Activated T-helper 1 cell treated with anti-CD3 and anti-CD28 coated beads, Interleukin-12 subunit alpha, Interleukin-12 subunit beta, Interleukin-2, Interleukin-4 antibody, amounts not matched to agents 30 ng/mL and 10 ng/mL and 1 ng/mL, durations not matched to agents 14 hours and 24 hours and 36 hours (primary cell): ENCODE measurements at regions not wholly inside any gene's neighbourhood (a gene's known extent, or its start where the extent isn't known, plus 50 kb on each side); places are given as distances from the start of the nearest gene placed in this dataset.

Experiments
- DNase-seq: peaks from one replicate; pipeline ENCODE4 v3.0.0; 2021; ENCODE audit warnings: low spot score
- H3K27ac Mint-ChIP-seq: one replicate; pipeline ENCODE4 v1.8.0; 2021; ENCODE audit warnings: mild to moderate bottlenecking, mixed read lengths
- H3K27me3 Mint-ChIP-seq: one replicate; pipeline ENCODE4 v1.8.0; 2022; ENCODE audit warnings: mild to moderate bottlenecking, moderate library complexity, mixed read lengths; ENCODE audit not compliant: insufficient read depth
- H3K36me3 Mint-ChIP-seq: one replicate; pipeline ENCODE4 v1.8.0; 2021; ENCODE audit warnings: low read depth, mixed read lengths
- H3K4me1 Mint-ChIP-seq: one replicate; pipeline ENCODE4 v1.8.0; 2021; ENCODE audit warnings: low read depth, mixed read lengths
- H3K4me3 Mint-ChIP-seq: one replicate; pipeline ENCODE4 v1.8.0; 2021; ENCODE audit warnings: mild to moderate bottlenecking, moderate library complexity, mixed read lengths
- H3K9me3 Mint-ChIP-seq: one replicate; pipeline ENCODE4 v1.8.0; 2021; ENCODE audit warnings: mixed read lengths
- intact Hi-C: fragments of 100-400 bp; cut with micrococcal nuclease; formaldehyde crosslinking; loops from one replicate; pipeline ENCODE4 v1.15.1; 2024

DNA sequence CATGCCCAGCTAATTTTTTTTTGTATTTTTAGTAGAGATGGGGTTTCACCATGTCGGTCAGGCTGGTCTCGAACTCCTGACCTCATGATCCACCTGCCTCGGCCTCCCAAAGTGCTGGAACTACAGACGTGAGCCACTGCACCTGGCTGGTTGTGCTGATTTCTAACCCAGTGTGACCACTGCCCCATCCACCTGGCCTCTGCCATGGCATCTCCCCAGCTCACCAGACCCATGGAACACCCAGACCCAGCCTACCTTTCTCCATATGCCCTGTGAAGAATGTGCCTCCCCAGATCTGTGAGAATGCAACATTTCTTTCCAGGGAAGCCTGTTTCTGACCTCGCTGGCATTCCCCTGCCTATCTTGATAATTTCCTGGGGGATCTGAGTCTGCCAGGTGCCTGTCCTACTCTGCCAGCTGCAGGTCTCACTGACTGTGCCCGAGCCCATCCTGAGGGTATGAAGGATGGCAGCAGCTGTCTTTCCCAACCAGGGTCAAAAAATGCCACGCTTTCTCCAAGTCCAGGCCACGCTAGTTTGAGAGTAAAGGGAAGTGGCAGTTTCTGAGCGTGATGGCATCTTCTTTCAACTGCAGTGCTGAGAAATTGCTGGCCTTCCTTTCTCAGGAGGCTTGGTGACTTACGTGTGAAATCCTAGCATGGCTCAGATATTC is 324.4 kb upstream of the ZNF32 start:
- no peak overlapping the region for H3K4me3 Mint-ChIP-seq
- intact Hi-C loops = no loop called here
- H3K27ac Mint-ChIP-seq = no peak overlapping the region
- no peaks in the 10 kb centered on the region for H3K36me3 Mint-ChIP-seq
- no peak for DNase-seq
- no peaks in the 10 kb centered on the region for H3K9me3 Mint-ChIP-seq
- no peaks in the 10 kb centered on the region for H3K4me1 Mint-ChIP-seq
- H3K27me3 Mint-ChIP-seq = peaks cover 5% of the 10 kb centered on the region

DNA sequence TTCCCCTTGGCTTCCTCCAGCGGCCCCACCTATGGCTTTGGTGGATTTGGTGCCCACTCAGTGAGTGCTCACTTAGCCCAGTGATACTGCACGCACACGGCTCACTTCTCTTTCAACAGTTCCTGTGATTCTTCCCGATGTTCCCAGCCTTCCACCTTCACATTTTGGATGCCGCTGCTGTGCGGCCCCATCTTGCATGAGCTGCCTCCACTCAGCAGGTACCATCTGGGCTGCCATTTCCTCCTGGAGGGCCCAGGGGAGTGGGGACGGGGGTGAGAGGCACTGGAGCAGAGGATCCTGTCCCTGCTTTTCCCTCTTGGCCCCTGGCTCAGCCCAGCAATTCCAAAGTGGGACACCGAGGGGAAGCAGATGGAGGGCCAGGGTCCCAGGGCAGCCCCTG is 323.3 kb upstream of the ZNF32 start:
- no peaks in the 10 kb centered on the region for H3K4me1 Mint-ChIP-seq
- H3K27ac Mint-ChIP-seq = no peak overlapping the region
- H3K27me3 Mint-ChIP-seq = peaks cover 6% of the 10 kb centered on the region
- no peaks in the 10 kb centered on the region for H3K9me3 Mint-ChIP-seq
- no peak overlapping the region for H3K4me3 Mint-ChIP-seq
- DNase-seq = no peak
- intact Hi-C loops = no loop called here
- H3K36me3 Mint-ChIP-seq = no peaks in the 10 kb centered on the region

DNA sequence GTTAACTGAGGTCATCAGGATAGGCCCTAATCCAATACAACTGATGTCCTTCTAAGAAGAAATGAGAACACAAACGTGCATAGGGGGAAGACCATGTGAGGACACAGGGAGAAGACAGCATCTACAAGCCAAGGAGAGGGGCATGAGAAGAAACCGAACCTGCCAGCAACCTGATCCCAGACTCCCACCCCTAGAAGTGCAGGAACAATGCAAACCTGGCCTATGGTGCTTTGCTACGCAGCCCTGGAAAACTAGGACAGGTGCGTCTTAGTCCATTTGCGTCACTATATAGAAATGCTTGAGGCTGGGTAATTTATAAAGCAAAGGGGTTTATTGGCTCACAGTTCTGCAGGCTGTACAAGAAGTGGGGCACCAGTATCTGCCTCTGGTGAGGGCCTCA is 322.6 kb upstream of the ZNF32 start:
- Mint-ChIP-seq H3K4me3 (no peak overlapping the region), H3K9me3 (no peaks in the 10 kb centered on the region), H3K4me1 (no peaks in the 10 kb centered on the region), H3K36me3 (no peaks in the 10 kb centered on the region), H3K27ac (no peak overlapping the region), H3K27me3 (peaks cover 9% of the 10 kb centered on the region)
- intact Hi-C loops = no loop called here
- DNase-seq = no peak

DNA sequence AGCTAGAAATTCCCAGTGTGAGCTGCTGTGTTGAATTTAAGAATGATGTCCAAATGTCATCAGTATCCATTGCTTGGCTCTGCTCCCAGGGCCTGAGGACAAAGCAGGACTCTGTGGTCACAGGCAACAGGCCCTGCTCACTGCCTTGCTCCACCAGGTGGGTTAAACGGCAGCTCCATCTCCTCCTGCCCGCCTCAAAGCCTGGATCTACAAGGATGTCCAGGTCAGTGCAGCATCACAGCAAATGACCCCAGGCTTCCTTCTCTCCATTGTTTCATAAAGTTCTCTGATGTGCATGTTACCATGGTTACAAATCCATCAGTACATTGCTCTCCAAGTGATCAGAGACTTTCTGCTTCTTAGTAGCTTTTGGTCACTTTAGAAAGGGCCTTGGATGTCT is 322.0 kb upstream of the ZNF32 start:
- no peak overlapping the region for H3K4me3 Mint-ChIP-seq
- H3K27ac Mint-ChIP-seq = no peak overlapping the region
- H3K9me3 Mint-ChIP-seq = no peaks in the 10 kb centered on the region
- H3K27me3 Mint-ChIP-seq = peaks cover 9% of the 10 kb centered on the region
- intact Hi-C loops = no loop called here
- DNase-seq = no peak
- no peaks in the 10 kb centered on the region for H3K4me1 Mint-ChIP-seq
- H3K36me3 Mint-ChIP-seq = no peaks in the 10 kb centered on the region

DNA sequence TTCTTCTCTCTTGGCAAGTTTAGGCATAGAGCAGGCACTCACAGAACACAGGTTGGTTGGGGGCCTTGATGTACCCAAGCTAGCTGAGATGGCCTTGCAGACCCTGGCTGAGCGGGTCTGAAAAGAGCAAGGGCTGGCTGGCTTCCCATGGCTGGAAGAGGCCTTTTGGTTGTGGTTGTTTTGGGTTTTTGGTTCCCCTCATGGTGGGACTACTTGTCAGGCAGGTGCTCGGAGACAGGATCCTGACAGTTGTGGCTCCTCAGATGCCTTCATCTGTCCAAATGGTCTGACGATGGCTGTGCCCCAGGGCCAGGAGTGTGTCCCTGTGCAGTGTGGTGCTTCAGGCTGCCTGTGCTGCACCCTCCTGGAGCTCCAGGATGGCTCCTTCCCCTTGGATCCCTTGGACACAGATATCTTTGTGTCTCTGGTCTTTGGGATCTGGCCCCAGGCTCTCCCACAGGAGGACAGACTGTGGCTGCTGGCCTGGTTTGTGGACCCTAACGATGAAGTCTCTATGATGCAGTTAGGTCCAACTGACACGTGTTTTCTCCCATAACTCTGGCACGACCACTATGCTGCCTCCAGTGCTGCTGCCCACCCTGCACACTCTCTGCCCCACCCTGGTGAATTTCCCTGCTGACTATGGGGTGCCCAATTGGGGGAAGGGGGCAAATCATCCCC is 321.5 kb upstream of the ZNF32 start:
- Mint-ChIP-seq H3K9me3 (no peaks in the 10 kb centered on the region), H3K27me3 (peaks cover 10% of the 10 kb centered on the region), H3K36me3 (no peaks in the 10 kb centered on the region), H3K4me1 (no peaks in the 10 kb centered on the region), H3K27ac (no peak overlapping the region), H3K4me3 (no peak overlapping the region)
- no peak for DNase-seq
- intact Hi-C loops = no loop called here

DNA sequence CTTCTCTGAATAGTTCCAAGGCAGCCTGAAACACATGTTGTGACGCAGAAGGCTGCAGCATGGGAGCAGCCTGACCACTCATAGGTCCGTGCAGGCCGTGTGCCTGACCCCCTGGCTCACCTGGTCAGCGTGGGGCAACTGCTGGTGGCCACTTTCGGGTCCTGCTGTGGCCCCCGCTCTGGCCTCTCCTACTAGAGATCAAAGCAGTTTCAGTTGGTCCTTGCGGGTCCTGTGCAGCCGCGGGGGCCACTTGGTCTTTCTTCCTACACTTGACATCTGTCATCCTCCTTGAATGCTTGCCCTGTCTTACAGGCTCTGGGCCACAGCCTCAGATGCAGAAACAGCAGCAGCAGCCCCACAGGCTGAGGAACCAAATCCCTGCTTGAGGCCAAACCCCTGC is 320.8 kb upstream of the ZNF32 start:
- Mint-ChIP-seq H3K27ac (no peak overlapping the region), H3K4me1 (no peaks in the 10 kb centered on the region), H3K9me3 (no peaks in the 10 kb centered on the region), H3K27me3 (peaks cover 14% of the 10 kb centered on the region), H3K36me3 (no peaks in the 10 kb centered on the region), H3K4me3 (no peak overlapping the region)
- no peak for DNase-seq
- intact Hi-C loops = no loop called here

DNA sequence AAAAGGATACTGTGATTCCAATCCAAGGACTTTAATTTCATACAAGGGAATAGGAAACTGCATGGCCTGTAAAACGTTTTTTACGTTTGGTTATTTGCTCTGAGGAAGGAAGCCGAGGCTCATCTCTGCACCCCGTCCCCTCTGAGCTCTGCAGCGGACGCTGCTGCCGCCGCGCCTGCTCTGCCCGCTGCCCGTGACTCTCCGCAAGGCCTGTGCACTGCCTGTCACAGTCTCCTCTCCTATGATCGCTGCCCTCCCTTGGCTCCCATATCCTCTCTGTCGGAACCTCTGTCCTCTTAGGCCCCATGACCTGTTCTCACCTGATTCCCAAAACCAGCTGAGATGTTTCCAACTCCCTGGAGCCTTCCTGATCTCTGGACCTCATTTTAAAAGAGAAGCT is 320.3 kb upstream of the ZNF32 start:
- intact Hi-C loops = no loop called here
- Mint-ChIP-seq H3K27ac (no peak overlapping the region), H3K4me3 (no peak overlapping the region), H3K27me3 (peaks cover 16% of the 10 kb centered on the region), H3K9me3 (no peaks in the 10 kb centered on the region), H3K4me1 (no peaks in the 10 kb centered on the region), H3K36me3 (no peaks in the 10 kb centered on the region)
- no peak for DNase-seq

DNA sequence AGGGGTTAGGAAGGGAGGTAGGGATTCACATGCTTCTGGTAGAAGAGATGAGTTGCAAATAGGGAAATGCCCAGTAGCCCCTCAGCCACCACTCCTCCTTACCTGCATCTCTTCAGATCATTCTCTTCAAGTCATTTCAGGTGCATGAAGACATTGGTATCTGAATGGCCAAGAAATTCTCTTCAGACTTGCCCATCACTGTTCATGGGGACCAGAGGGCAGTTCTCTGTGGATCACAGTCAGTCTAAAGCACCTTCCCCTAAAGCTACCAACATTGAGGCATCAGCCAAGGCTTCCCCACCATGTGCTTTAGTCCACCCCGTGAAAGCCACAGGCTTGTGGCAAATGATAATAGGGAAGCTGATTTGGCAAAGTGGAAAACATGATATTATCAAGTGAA is 319.4 kb upstream of the ZNF32 start:
- no peak for DNase-seq
- Mint-ChIP-seq H3K4me1 (no peaks in the 10 kb centered on the region), H3K27me3 (peaks cover 16% of the 10 kb centered on the region), H3K4me3 (no peak overlapping the region), H3K36me3 (no peaks in the 10 kb centered on the region), H3K27ac (no peak overlapping the region), H3K9me3 (no peaks in the 10 kb centered on the region)
- intact Hi-C loops = no loop called here

DNA sequence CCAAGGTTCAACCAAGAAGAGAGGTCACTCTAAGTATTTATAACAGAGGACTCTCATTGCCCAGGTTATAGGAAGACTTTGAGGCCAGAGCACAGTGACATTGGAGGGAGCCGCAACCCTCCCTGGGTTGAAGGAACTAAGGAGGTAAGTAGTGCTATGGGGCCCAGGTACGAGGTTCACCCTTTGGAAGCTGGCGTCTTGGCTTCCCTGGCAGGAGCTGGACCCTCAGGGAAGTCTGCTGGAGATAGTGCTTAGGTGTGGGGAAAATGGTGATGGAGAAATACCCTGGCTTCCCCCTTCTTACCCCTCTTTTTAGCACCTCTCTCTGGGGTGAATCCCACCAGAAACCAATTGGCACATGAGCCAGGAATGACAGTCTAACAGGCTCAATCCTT is 317.9 kb upstream of the ZNF32 start:
- Mint-ChIP-seq H3K36me3 (no peaks in the 10 kb centered on the region), H3K27me3 (peaks cover 16% of the 10 kb centered on the region), H3K27ac (no peak overlapping the region), H3K4me1 (no peaks in the 10 kb centered on the region), H3K9me3 (no peaks in the 10 kb centered on the region), H3K4me3 (no peak overlapping the region)
- intact Hi-C loops = no loop called here
- DNase-seq = no peak

DNA sequence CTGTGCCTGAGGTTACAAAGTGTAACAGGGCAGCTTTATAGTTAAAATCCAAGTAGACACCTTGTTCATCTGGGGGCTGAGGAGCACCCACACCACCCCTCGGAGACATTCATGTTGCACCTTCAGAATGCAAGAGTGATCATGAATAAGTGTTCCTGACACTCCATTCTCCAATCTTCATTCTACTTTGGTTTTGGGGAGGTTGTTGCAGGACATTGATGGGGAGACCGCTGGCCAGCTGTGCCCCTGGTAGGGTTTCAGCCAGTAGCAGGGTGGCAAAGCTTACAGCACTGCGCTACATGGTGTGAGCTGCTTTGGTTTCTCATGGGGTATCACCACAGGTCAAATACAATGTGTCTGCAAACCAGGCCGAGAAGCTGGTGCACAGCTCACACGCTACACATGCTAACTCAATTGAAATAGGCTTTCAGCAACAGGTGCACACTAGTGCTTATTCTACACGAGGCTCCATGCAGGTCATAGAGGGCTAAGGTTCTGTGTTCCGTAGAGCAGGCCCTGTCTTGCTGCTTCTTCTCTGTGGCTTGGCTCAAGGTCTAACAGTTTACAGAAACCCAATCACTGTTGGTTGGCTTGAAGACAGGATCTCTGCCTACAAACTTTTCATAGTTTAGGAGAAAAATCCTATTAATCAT is 317.4 kb upstream of the ZNF32 start:
- no peaks in the 10 kb centered on the region for H3K36me3 Mint-ChIP-seq
- H3K27me3 Mint-ChIP-seq = peaks cover 16% of the 10 kb centered on the region
- intact Hi-C loops = no loop called here
- DNase-seq = no peak
- no peaks in the 10 kb centered on the region for H3K9me3 Mint-ChIP-seq
- no peak overlapping the region for H3K4me3 Mint-ChIP-seq
- no peaks in the 10 kb centered on the region for H3K4me1 Mint-ChIP-seq
- H3K27ac Mint-ChIP-seq = no peak overlapping the region

DNA sequence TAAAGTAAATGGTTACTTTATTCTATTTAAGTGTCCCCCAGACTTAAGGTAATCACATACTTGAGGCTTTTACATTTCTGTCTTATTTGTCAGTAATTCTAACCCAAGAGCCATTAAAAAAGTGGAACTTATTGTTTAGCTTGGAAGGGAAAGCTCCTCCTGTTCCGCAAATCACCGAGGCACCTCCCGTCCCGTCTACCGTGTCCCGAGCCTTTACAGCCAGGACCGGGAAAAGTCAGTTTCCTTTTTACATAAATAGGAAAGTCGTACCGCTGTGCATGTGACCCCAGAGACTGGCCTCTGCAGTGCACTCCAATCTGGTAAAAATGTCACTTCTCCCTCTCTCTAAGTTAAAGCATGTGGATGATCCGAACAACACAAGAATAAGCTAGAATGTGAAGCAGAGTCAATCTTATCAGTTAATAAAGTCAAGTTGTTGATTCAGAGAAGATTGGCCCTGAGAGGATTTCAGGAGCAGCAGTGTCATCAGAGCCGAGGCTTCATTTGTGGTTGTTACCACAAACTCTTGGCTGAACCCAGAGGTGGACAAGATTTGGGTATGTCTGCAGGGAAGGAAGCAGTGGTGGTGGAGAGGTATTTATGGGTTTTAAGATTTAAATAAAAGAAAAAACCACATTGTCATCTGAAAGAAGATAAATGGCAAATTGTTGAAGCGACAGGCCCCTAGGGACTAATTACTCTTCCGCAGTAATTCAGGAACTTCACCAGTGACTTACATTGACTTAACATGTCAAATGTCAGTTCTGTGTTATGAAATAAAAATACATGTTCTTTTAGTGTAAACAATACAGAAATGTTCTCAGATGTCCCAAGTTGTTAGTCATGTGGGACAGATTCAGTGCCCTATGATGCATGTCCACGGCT is 316.6 kb upstream of the ZNF32 start:
- DNase-seq = no peak
- intact Hi-C loops = no loop called here
- H3K9me3 Mint-ChIP-seq = no peaks in the 10 kb centered on the region
- no peaks in the 10 kb centered on the region for H3K4me1 Mint-ChIP-seq
- no peak overlapping the region for H3K4me3 Mint-ChIP-seq
- H3K27ac Mint-ChIP-seq = no peak overlapping the region
- H3K27me3 Mint-ChIP-seq = peaks cover 16% of the 10 kb centered on the region
- no peaks in the 10 kb centered on the region for H3K36me3 Mint-ChIP-seq

DNA sequence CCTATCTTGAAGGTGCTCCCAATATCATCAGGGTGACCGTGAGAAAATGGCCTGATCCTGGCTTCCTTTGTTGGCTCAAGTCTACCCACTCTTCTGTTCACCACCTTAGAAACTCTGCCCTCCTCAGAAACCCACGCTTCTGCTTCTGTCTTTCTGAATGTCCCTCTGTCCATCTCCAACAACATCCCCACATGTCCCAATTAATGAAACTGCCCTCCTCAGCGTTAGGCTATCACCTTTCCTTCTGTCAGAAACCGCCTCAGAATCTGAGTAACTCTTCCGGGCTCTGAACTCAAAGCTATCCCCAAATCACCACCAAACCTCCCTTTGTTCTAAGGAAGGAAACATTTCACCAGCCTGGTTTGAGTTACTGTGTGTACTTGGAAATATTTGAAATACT is 315.8 kb upstream of the ZNF32 start:
- Mint-ChIP-seq H3K9me3 (no peaks in the 10 kb centered on the region), H3K27ac (no peak overlapping the region), H3K27me3 (peaks cover 13% of the 10 kb centered on the region), H3K36me3 (no peaks in the 10 kb centered on the region), H3K4me1 (no peaks in the 10 kb centered on the region), H3K4me3 (no peak overlapping the region)
- intact Hi-C loops = no loop called here
- DNase-seq = no peak
